ENCODE measurements at regions not wholly inside any gene's neighbourhood (a gene's known extent, or its start where the extent isn't known, plus 50 kb on each side); places are given as distances from the start of the nearest gene placed in this dataset. TPM values are rescaled to one million over a fixed set of nuclear protein-coding genes. Genes with fewer than 3 reads are reported as not detected.

DNA sequence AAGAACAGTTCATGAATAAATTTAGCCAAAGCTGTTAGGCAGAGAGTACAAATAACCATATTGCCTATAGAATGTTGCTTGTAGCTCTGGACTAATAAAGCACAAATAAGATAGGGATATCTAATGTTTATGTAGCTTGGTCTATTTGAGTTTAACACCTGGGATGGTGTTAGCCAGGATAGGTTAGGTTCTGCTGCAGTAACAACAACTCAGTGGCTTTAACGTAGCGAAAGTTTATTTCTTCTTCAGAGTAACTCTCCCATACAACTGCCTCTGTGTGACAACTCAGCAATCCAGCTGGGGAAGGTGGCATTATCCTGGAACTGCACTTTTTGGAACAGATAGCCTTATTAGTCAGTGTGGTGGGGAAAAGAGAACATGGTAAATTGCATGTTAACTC, 52.2 kb upstream of the STEAP4 start:
- H3K23ac ChIP-seq (ENCODE audit: low read length): no peak overlapping the region
- H3K27me3 ChIP-seq (ENCODE audit: insufficient read depth, low read length, poor library complexity): no peaks in the 10 kb centered on the region
- H3K56ac ChIP-seq (ENCODE audit: low read length): no peak overlapping the region
- H2BK5ac ChIP-seq (ENCODE audit: low read length): no peak overlapping the region
- DNase-seq: no peak
- H4K5ac ChIP-seq (ENCODE audit: low read length): no peak overlapping the region
- H3K79me2 ChIP-seq (ENCODE audit: control insufficient read depth, insufficient read depth, low read length): no peaks in the 10 kb centered on the region
- no peak overlapping the region for H3K9ac ChIP-seq (ENCODE audit: low read length)
- H2BK120ac ChIP-seq (ENCODE audit: low read depth, low read length): no peak overlapping the region
- H3K27ac ChIP-seq (ENCODE audit: low read depth, low read length): no peak overlapping the region
- H3K79me1 ChIP-seq (ENCODE audit: low read length): no peaks in the 10 kb centered on the region
- no peak overlapping the region for H2AK5ac ChIP-seq (ENCODE audit: low read length)
- no CpG with 5 or more reads among the region's 2 CpGs for WGBS (ENCODE audit: extremely low coverage, insufficient coverage, low lambda C conversion rate)
- H2BK15ac ChIP-seq (replicated peaks; ENCODE audit: low read depth): no peak overlapping the region
- H3K4me2 ChIP-seq (ENCODE audit: low read length): no peak overlapping the region
- H3K4ac ChIP-seq (ENCODE audit: low read depth, low read length): no peak overlapping the region
- no peak overlapping the region for H3K4me3 ChIP-seq (ENCODE audit: low read length)
- H3K4me1 ChIP-seq (ENCODE audit: control insufficient read depth, low read depth, low read length): no peaks in the 10 kb centered on the region
- no peaks in the 10 kb centered on the region for H3K36me3 ChIP-seq (ENCODE audit: control insufficient read depth, insufficient read depth, low read length)
- no peak overlapping the region for H4K8ac ChIP-seq (ENCODE audit: low read depth, low read length)
- H3K18ac ChIP-seq (ENCODE audit: low read length): no peak overlapping the region

DNA sequence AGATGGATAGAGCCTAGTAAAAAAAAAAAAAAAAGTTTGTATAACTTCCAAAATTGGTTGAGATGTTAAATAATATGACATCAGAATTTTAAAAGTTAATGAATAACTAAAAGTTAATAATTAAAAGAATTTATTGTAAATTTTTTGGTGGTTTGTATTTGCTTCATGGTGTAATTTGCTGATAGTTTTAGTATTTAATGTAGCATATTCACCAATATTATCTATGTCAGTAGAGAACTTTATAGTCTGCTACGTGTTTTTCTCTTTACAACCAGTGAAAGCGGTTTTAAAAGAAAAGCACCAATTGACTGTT, 51.8 kb upstream of the STEAP4 start:
- Histone ChIP-seq H2BK15ac (replicated peaks; ENCODE audit: low read depth) (no peak overlapping the region), H3K4me2 (ENCODE audit: low read length) (no peak overlapping the region), H2BK5ac (ENCODE audit: low read length) (no peak overlapping the region), H3K27me3 (ENCODE audit: insufficient read depth, low read length, poor library complexity) (no peaks in the 10 kb centered on the region), H3K18ac (ENCODE audit: low read length) (no peak overlapping the region), H3K23ac (ENCODE audit: low read length) (no peak overlapping the region), H3K9ac (ENCODE audit: low read length) (no peak overlapping the region), H3K36me3 (ENCODE audit: control insufficient read depth, insufficient read depth, low read length) (no peaks in the 10 kb centered on the region), H3K4ac (ENCODE audit: low read depth, low read length) (no peak overlapping the region), H3K79me1 (ENCODE audit: low read length) (no peaks in the 10 kb centered on the region), H3K79me2 (ENCODE audit: control insufficient read depth, insufficient read depth, low read length) (no peaks in the 10 kb centered on the region), H2AK5ac (ENCODE audit: low read length) (no peak overlapping the region), H3K27ac (ENCODE audit: low read depth, low read length) (no peak overlapping the region), H3K4me3 (ENCODE audit: low read length) (no peak overlapping the region), H3K4me1 (ENCODE audit: control insufficient read depth, low read depth, low read length) (no peaks in the 10 kb centered on the region), H4K5ac (ENCODE audit: low read length) (no peak overlapping the region), H2BK120ac (ENCODE audit: low read depth, low read length) (no peak overlapping the region), H4K8ac (ENCODE audit: low read depth, low read length) (no peak overlapping the region), H3K56ac (ENCODE audit: low read length) (no peak overlapping the region)
- no peak for DNase-seq
- whole genome bisulfite sequencing (ENCODE audit: extremely low coverage, insufficient coverage, low lambda C conversion rate): no CpG with 5 or more reads among the region's 2 CpGs

DNA sequence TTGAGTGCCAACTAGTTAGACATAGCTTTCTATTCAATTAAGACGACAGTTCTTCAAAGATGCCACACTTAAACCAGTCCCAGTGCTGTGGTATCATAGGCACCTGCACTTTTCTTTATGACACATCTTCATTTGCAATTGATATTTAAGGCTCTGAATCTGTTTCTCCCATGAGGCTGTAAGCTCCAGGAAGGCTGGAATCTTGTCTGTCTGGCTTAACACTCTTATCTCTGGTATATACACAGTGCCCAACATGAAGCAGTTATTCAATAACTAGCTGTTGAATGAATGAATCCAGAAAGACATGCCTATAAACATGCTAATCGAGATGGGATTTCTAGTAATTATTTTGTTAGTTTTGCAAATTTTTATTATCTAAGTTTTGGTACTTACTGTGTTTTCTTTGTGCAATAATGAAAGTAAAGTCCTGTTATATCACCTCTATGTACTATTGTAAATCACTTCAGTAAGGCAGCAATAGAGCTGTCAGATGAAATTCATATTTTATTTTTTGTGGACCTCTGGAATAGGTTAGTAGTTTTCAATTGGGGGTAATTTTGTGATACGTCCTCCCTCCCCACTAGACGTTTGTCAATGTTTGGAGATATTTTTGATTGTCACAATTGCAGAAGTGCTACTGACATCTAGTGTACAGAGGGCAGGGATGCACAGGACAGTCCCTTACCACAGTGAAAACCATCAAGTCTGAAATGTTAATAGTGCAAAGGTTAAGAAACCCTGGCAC, 51.3 kb upstream of the STEAP4 start:
- no peak overlapping the region for H3K27ac ChIP-seq (ENCODE audit: low read depth, low read length)
- no peak overlapping the region for H2BK120ac ChIP-seq (ENCODE audit: low read depth, low read length)
- H2BK15ac ChIP-seq (replicated peaks; ENCODE audit: low read depth): no peak overlapping the region
- no peaks in the 10 kb centered on the region for H3K79me2 ChIP-seq (ENCODE audit: control insufficient read depth, insufficient read depth, low read length)
- no peaks in the 10 kb centered on the region for H3K79me1 ChIP-seq (ENCODE audit: low read length)
- no peaks in the 10 kb centered on the region for H3K4me1 ChIP-seq (ENCODE audit: control insufficient read depth, low read depth, low read length)
- H3K4me2 ChIP-seq (ENCODE audit: low read length): no peak overlapping the region
- no peak overlapping the region for H4K5ac ChIP-seq (ENCODE audit: low read length)
- no peak overlapping the region for H3K4ac ChIP-seq (ENCODE audit: low read depth, low read length)
- no peak overlapping the region for H3K23ac ChIP-seq (ENCODE audit: low read length)
- no peak overlapping the region for H2BK5ac ChIP-seq (ENCODE audit: low read length)
- no peak overlapping the region for H3K9ac ChIP-seq (ENCODE audit: low read length)
- no peak overlapping the region for H4K8ac ChIP-seq (ENCODE audit: low read depth, low read length)
- H2AK5ac ChIP-seq (ENCODE audit: low read length): no peak overlapping the region
- no peaks in the 10 kb centered on the region for H3K27me3 ChIP-seq (ENCODE audit: insufficient read depth, low read length, poor library complexity)
- no peak for DNase-seq
- H3K56ac ChIP-seq (ENCODE audit: low read length): no peak overlapping the region
- no peaks in the 10 kb centered on the region for H3K36me3 ChIP-seq (ENCODE audit: control insufficient read depth, insufficient read depth, low read length)
- WGBS (ENCODE audit: extremely low coverage, insufficient coverage, low lambda C conversion rate): no CpG with 5 or more reads among the region's 4 CpGs
- H3K18ac ChIP-seq (ENCODE audit: low read length): no peak overlapping the region
- no peak overlapping the region for H3K4me3 ChIP-seq (ENCODE audit: low read length)

DNA sequence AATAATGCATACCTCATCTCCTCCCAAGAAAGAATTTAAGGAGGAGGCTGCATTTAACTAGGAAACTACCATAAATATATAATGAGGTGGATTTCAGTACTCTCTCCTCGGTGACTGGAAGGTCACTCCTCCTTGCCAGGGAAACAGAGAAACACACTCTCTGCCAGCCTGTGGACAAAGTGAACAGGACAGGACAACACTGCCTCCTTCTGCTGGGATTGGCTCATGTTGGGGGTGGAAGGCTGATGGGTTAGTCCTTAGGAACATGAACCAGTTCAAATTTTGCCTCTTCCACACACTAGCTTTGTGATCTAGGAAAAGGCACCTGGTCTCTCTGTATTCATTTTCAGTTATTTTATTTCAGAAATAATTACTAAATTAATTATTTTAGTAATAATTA, 50.6 kb upstream of the STEAP4 start:
- Histone ChIP-seq H3K27ac (ENCODE audit: low read depth, low read length) (no peak overlapping the region), H3K23ac (ENCODE audit: low read length) (no peak overlapping the region), H3K27me3 (ENCODE audit: insufficient read depth, low read length, poor library complexity) (no peaks in the 10 kb centered on the region), H3K9ac (ENCODE audit: low read length) (no peak overlapping the region), H2BK15ac (replicated peaks; ENCODE audit: low read depth) (no peak overlapping the region), H3K79me2 (ENCODE audit: control insufficient read depth, insufficient read depth, low read length) (no peaks in the 10 kb centered on the region), H3K79me1 (ENCODE audit: low read length) (no peaks in the 10 kb centered on the region), H3K4me1 (ENCODE audit: control insufficient read depth, low read depth, low read length) (no peaks in the 10 kb centered on the region), H3K4ac (ENCODE audit: low read depth, low read length) (no peak overlapping the region), H3K36me3 (ENCODE audit: control insufficient read depth, insufficient read depth, low read length) (no peaks in the 10 kb centered on the region), H4K8ac (ENCODE audit: low read depth, low read length) (no peak overlapping the region), H3K18ac (ENCODE audit: low read length) (no peak overlapping the region), H2AK5ac (ENCODE audit: low read length) (no peak overlapping the region), H3K4me2 (ENCODE audit: low read length) (no peak overlapping the region), H3K4me3 (ENCODE audit: low read length) (no peak overlapping the region), H3K56ac (ENCODE audit: low read length) (no peak overlapping the region), H2BK120ac (ENCODE audit: low read depth, low read length) (no peak overlapping the region), H4K5ac (ENCODE audit: low read length) (no peak overlapping the region), H2BK5ac (ENCODE audit: low read length) (no peak overlapping the region)
- WGBS (ENCODE audit: extremely low coverage, insufficient coverage, low lambda C conversion rate): no CpG with 5 or more reads among the region's 1 CpG
- peak; percentile 34 for DNase-seq

Small RNA genes in the stretch of these regions (small RNA-seq; reads per million reads assigned to genes)
- not detected for gene EIF4A1P13 (ENCODE audit: insufficient read depth)
- not detected for gene RF00272 (ENCODE audit: insufficient read depth)
